ENCODE measurements at regions not wholly inside any gene's neighbourhood (a gene's known extent, or its start where the extent isn't known, plus 50 kb on each side); places are given as distances from the start of the nearest gene placed in this dataset.

DNA sequence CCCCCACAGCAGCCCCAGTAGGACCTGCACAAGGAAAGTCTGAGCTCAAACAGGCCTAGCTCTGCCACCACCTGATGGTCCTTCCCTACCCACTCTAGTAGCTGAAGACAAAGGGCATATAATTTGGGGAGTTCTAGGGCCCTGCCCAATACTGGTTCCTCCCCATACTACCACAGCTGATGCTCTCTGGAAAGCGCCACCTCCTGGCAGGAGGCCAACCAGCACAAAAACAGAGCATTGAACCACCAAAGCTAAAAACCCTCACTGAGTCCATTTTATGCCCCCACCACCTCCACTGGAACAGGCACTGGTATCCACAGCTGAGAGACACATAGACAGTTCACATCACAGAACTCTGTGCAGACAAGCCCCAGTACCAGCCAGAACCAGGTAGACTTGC, 1276.8 kb downstream of the OLFM4 start:
- H3K4me1 Mint-ChIP-seq (ENCODE audit: low read depth): no peaks in the 10 kb centered on the region
- intact Hi-C loops (cut with micrococcal nuclease): no loop called here
- DNase-seq: no peak
- no peak overlapping the region for H3K4me3 Mint-ChIP-seq
- TF ChIP-seq, protein P1, sequence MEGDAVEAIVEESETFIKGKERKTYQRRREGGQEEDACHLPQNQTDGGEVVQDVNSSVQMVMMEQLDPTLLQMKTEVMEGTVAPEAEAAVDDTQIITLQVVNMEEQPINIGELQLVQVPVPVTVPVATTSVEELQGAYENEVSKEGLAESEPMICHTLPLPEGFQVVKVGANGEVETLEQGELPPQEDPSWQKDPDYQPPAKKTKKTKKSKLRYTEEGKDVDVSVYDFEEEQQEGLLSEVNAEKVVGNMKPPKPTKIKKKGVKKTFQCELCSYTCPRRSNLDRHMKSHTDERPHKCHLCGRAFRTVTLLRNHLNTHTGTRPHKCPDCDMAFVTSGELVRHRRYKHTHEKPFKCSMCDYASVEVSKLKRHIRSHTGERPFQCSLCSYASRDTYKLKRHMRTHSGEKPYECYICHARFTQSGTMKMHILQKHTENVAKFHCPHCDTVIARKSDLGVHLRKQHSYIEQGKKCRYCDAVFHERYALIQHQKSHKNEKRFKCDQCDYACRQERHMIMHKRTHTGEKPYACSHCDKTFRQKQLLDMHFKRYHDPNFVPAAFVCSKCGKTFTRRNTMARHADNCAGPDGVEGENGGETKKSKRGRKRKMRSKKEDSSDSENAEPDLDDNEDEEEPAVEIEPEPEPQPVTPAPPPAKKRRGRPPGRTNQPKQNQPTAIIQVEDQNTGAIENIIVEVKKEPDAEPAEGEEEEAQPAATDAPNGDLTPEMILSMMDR (IDR thresholded peaks at IDR 0.05): no peak
- H3K27me3 Mint-ChIP-seq: no peaks in the 10 kb centered on the region
- no peak for ATAC-seq
- ChIA-PET CTCF (interaction anchor here (0.6 to 1.2 kb wide), 2 partner anchors 14 to 25 kb away, joined by 3 read pairs; no protein-coding TSS in a partner anchor), POLR2A (no interaction called here)
- H3K27ac Mint-ChIP-seq: no peak overlapping the region
- H3K9me3 Mint-ChIP-seq: peaks cover 9% of the 10 kb centered on the region
- H3K36me3 Mint-ChIP-seq (ENCODE audit: low read depth): no peaks in the 10 kb centered on the region

DNA sequence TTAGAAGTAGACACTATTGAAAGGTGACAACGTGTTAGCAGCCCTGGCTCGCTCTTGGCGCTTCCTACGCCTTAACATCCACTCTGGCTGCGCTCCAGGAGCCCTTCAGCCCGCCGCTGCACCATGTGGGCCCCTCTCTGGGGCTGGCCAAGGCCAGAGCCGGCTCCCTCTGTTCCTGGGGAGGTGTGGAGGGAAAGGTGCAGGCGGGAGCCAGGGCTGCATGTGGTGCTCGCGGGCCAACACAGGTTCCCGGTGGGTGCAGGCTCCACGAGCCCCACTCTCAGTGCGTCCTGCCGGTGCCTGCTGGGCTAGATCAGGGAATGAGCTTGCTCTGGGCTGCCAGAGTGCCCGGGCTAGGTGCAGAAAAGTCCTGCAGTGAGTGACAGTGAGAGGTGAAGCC, 1284.3 kb downstream of the OLFM4 start:
- DNase-seq (no peak), ATAC-seq (no peak)
- H3K27ac Mint-ChIP-seq: no peak overlapping the region
- no peaks in the 10 kb centered on the region for H3K27me3 Mint-ChIP-seq
- intact Hi-C loops (cut with micrococcal nuclease): no loop called here
- CTCF ChIA-PET: interaction anchor here (1.0 kb wide), 1 partner anchor 9 kb away, joined by 3 read pairs; no protein-coding TSS in a partner anchor
- no peaks in the 10 kb centered on the region for H3K36me3 Mint-ChIP-seq (ENCODE audit: low read depth)
- POLR2A ChIA-PET: no interaction called here
- no peaks in the 10 kb centered on the region for H3K4me1 Mint-ChIP-seq (ENCODE audit: low read depth)
- H3K9me3 Mint-ChIP-seq: peaks cover 9% of the 10 kb centered on the region
- H3K4me3 Mint-ChIP-seq: no peak overlapping the region
- TF ChIP-seq, protein P1 (IDR thresholded peaks at IDR 0.05): no peak

DNA sequence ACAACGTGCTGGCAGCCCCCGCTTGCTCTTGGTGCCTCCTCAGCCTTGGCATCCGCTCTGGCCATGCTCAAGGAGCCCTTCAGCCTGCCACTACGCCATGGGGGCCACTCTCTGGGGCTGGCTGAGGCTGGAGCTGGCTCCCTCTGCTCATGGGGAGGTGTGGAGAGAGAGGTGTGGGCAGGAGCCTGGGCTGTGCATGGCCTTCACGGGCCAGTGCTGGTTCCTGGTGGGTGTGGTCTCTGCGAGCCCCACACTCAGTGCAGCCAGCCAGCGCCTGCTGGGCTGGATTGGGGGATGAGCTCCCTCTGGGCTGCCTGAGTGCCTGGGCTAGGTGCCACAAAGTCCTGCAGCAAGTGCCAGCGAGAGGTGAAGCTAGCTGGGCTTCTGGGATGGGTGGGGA, 1289.1 kb downstream of the OLFM4 start:
- TF ChIP-seq, protein P1 (IDR thresholded peaks at IDR 0.05): no peak
- no peak overlapping the region for H3K4me3 Mint-ChIP-seq
- H3K27ac Mint-ChIP-seq: no peak overlapping the region
- ATAC-seq (no peak), DNase-seq (no peak)
- H3K27me3 Mint-ChIP-seq: no peaks in the 10 kb centered on the region
- intact Hi-C loops (cut with micrococcal nuclease): no loop called here
- no peaks in the 10 kb centered on the region for H3K4me1 Mint-ChIP-seq (ENCODE audit: low read depth)
- CTCF ChIA-PET: no interaction called here
- H3K36me3 Mint-ChIP-seq (ENCODE audit: low read depth): no peaks in the 10 kb centered on the region
- peaks cover 12% of the 10 kb centered on the region for H3K9me3 Mint-ChIP-seq
- POLR2A ChIA-PET: no interaction called here

DNA sequence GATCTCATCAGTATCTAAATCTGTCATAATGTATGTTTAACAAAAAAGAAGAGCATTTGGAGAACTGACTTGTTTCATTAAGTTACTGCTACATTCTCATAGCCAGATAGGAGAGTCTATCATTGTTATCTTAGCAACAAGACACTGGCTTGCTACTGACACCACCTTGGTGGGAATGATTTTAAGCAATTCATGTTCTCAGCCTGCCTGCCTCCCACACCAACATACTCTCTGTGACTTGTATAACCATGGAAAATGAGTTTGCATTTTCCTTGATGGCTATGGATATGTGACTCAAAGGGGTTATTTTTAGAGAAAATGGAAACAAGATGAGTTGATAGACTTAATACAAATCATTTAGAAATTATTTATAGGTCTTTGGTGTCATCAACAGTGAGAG, 1308.9 kb downstream of the OLFM4 start:
- no peaks in the 10 kb centered on the region for H3K4me1 Mint-ChIP-seq (ENCODE audit: low read depth)
- H3K36me3 Mint-ChIP-seq (ENCODE audit: low read depth): no peaks in the 10 kb centered on the region
- ChIA-PET CTCF (no interaction called here), POLR2A (no interaction called here)
- no peak overlapping the region for H3K4me3 Mint-ChIP-seq
- no peaks in the 10 kb centered on the region for H3K27me3 Mint-ChIP-seq
- no peak for ATAC-seq
- no peak for DNase-seq
- intact Hi-C loops (cut with micrococcal nuclease): no loop called here
- TF ChIP-seq, protein P1 (IDR thresholded peaks at IDR 0.05): no peak
- no peak overlapping the region for H3K27ac Mint-ChIP-seq
- peaks cover 25% of the 10 kb centered on the region for H3K9me3 Mint-ChIP-seq

DNA sequence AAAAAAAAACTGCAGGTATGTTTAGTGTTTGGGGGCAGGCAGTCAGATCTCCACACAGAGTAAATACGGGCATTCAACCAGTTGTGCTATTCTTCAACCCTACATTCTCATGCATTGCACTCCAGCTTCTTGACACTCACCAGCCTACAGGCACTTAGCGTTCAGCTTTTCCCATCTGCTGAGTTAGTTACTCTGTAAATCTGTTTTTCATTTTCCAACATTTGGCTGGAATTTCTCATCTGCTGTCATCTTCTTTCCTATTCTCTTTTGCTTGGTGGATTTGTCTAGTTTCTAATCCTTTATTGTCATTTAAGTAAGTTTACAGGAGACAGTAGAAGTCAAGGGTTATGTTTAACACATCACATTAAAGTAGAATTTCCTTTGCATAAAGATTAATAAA, 1318.9 kb downstream of the OLFM4 start:
- DNase-seq: no peak
- intact Hi-C loops (cut with micrococcal nuclease): no loop called here
- H3K36me3 Mint-ChIP-seq (ENCODE audit: low read depth): no peaks in the 10 kb centered on the region
- TF ChIP-seq, protein P1 (IDR thresholded peaks at IDR 0.05): no peak
- H3K4me3 Mint-ChIP-seq: no peak overlapping the region
- no peak for ATAC-seq
- no peaks in the 10 kb centered on the region for H3K4me1 Mint-ChIP-seq (ENCODE audit: low read depth)
- no peaks in the 10 kb centered on the region for H3K27me3 Mint-ChIP-seq
- no peak overlapping the region for H3K27ac Mint-ChIP-seq
- H3K9me3 Mint-ChIP-seq: peaks cover 10% of the 10 kb centered on the region
- ChIA-PET CTCF (no interaction called here), POLR2A (no interaction called here)
